ENCODE measurements at regions not wholly inside any gene's neighbourhood (a gene's known extent, or its start where the extent isn't known, plus 50 kb on each side); places are given as distances from the start of the nearest gene placed in this dataset.

DNA sequence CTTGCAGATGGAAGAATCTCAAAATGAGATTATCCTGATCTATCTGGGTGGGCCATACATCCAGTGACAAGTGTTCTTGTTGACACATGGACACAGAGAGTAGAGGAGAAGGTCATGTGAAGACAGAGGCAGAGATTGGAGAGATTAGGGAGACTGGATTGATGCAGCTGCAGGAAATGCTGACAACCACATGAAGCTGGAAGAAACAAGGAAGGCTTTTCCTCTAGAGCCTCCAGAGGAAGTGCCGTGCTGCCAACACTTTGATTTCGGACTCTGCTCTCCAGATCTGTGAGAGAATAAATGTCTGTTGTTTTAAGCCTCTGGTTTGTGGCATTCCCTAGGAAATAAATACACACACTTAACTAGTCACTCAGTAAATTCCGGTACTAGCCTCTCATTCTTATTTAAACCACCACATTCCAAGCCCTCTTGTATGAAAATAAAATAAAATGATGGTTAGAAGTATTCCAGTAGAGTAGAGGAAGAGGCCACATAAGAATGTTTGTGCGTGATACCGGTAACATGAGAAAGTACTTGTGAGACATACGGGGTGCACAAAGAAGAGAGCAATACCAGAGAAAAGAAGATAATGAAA lies 110.9 kb upstream of the DMAC1 start:
- Histone ChIP-seq H3K18ac (ENCODE audit: insufficient read length, low read depth, low read length) (no peak overlapping the region), H4K91ac (ENCODE audit: insufficient read length, low read depth, low read length) (no peak overlapping the region), H3K79me2 (ENCODE audit: insufficient read depth, low read length) (no peaks in the 10 kb centered on the region), H3K23ac (ENCODE audit: insufficient read length, low read depth, low read length) (no peak overlapping the region), H4K8ac (replicated peaks; ENCODE audit: insufficient read length, low read depth, low read length) (no peak overlapping the region), H3K4me1 (ENCODE audit: insufficient read depth, low read length) (no peaks in the 10 kb centered on the region), H3K79me1 (ENCODE audit: insufficient read depth, low read depth, low read length, poor library complexity, severe bottlenecking) (no peaks in the 10 kb centered on the region), H4K20me1 (ENCODE audit: control insufficient read depth, insufficient read depth, insufficient read length) (no peaks in the 10 kb centered on the region), H2BK120ac (ENCODE audit: low read depth, low read length, poor library complexity, severe bottlenecking) (no peak overlapping the region), H2BK20ac (ENCODE audit: low read depth, low read length, poor library complexity, severe bottlenecking) (no peak overlapping the region), H2AFZ (ENCODE audit: low read length) (no peak overlapping the region), H2AK5ac (ENCODE audit: insufficient read length, low read length) (no peak overlapping the region), H2BK12ac (ENCODE audit: insufficient read length, low read depth, low read length) (no peak overlapping the region), H2BK15ac (ENCODE audit: low read depth, low read length) (no peak overlapping the region), H3K14ac (ENCODE audit: insufficient read depth, low read length) (no peak overlapping the region), H4K5ac (ENCODE audit: insufficient read length, low read depth, low read length) (no peak overlapping the region), H3K27me3 (ENCODE audit: insufficient read depth, low read length) (no peaks in the 10 kb centered on the region), H2BK5ac (ENCODE audit: insufficient read length, low read length) (no peak overlapping the region), H3K9me3 (ENCODE audit: control insufficient read depth, low read depth, low read length) (no peaks in the 10 kb centered on the region), H3K27ac (ENCODE audit: insufficient read length, low read depth, low read length) (no peak overlapping the region), H3K4me2 (ENCODE audit: insufficient read depth, insufficient read length, low read length) (no peak overlapping the region), H3K56ac (ENCODE audit: insufficient read length, low read depth, low read length) (no peak overlapping the region), H3K9ac (ENCODE audit: extremely low read depth, insufficient read length, low read length) (no peak overlapping the region), H3K4ac (ENCODE audit: low read depth, low read length) (no peak overlapping the region), H3K23me2 (ENCODE audit: insufficient read length, low read depth, low read length, poor library complexity, severe bottlenecking) (no peaks in the 10 kb centered on the region), H3T11ph (ENCODE audit: low read length) (no peak overlapping the region)
- WGBS (ENCODE audit: extremely low coverage, insufficient read length, low lambda C conversion rate): no CpG with 5 or more reads among the region's 6 CpGs
- Mint-ChIP-seq H3K27ac (no peak overlapping the region), H3K9me3 (no peaks in the 10 kb centered on the region), H3K27me3 (ENCODE audit: low read depth) (no peaks in the 10 kb centered on the region), H3K4me3 (no peak overlapping the region), H3K4me1 (peaks cover 0 to 6% of the 10 kb centered on the region in 2 experiments; a peak in 2 of 4 replicates), H3K36me3 (ENCODE audit: insufficient read depth in 1 of 3, low read depth in 3 of 3) (no peaks in the 10 kb centered on the region)
- DNase-seq: no peak
- TF ChIP-seq CTCF (conservative IDR thresholded peaks at IDR 0.05): no peak

Data from H9 (cell line).